Esophagus muscularis mucosa (tissue), 4 donors: ENCODE measurements at regions not wholly inside any gene's neighbourhood (a gene's known extent, or its start where the extent isn't known, plus 50 kb on each side); places are given as distances from the start of the nearest gene placed in this dataset.

Experiments used
- CTCF ChIP-seq, 3 experiments: fragments of 200-600 bp in 2 of 3; fragments of 450-650 bp in 1 of 3; sonication (generic) in 2 of 3; IDR thresholded peaks; one replicate each; pipeline ENCODE4 v1.5.1; 2017 to 2019; ENCODE audit warnings: antibody characterized with exemption in 3 of 3, mild to moderate bottlenecking in 2 of 3, moderate library complexity in 1 of 3
- EP300 ChIP-seq: sonication (generic); formaldehyde crosslinking; IDR thresholded peaks from one replicate; pipeline ENCODE4 v1.6.1; 2017; ENCODE audit warnings: antibody characterized with exemption
- POLR2A ChIP-seq: fragments of 450-650 bp; IDR thresholded peaks from one replicate; pipeline ENCODE4 v1.6.1; 2017; ENCODE audit warnings: antibody characterized with exemption, moderate library complexity, mild to moderate bottlenecking, low read depth

GRCh38 chr18:35892118-35892517 lies 80.4 kb upstream of the RMP24 start:
- TF ChIP-seq CTCF (IDR thresholded peaks at IDR 0.05) (no peak), EP300 (no peak), POLR2A (no peak)
